HG03025 (cell line): ENCODE measurements at regions not wholly inside any gene's neighbourhood (a gene's known extent, or its start where the extent isn't known, plus 50 kb on each side); places are given as distances from the start of the nearest gene placed in this dataset.
"Not testable (repeated sequence)": the region's sequence is repeated elsewhere in the genome, so short reads cannot be mapped to it uniquely, and the experiment has no call there.

Experiments
- ATAC-seq: cut with Tn5 transposase; IDR thresholded peaks from one replicate; pipeline ENCODE4 v1.9.1; 2021; ENCODE audit warnings: mild to moderate bottlenecking, moderate library complexity; ENCODE audit not compliant: unreplicated experiment, low FRiP score

DNA sequence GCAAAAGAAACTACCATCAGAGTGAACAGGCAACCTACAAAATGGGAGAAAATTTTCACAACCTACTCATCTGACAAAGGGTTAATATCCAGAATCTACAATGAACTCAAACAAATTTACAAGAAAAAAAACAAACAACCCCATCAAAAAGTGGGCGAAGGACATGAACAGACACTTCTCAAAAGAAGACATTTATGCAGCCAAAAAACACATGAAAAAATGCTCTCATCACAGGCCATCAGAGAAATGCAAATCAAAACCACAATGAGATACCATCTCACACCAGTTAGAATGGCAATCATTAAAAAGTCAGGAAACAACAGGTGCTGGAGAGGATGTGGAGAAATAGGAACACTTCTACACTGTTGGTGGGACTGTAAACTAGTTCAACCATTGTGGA is 170.1 kb downstream of the MEX3B start:
- not testable (repeated sequence) for ATAC-seq

DNA sequence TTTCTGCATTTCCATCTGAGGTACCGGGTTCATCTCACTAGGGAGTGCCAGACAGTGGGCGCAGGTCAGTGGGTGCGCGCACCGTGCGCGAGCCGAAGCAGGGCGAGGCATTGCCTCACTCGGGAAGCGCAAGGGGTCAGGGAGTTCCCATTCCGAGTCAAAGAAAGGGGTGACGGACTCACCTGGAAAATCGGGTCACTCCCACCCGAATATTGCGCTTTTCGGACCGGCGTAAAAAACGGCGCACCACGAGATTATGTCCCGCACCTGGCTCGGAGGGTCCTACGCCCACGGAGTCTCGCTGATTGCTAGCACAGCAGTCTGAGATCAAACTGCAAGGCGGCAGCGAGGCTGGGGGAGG is 175.1 kb downstream of the MEX3B start:
- not testable (repeated sequence) for ATAC-seq

DNA sequence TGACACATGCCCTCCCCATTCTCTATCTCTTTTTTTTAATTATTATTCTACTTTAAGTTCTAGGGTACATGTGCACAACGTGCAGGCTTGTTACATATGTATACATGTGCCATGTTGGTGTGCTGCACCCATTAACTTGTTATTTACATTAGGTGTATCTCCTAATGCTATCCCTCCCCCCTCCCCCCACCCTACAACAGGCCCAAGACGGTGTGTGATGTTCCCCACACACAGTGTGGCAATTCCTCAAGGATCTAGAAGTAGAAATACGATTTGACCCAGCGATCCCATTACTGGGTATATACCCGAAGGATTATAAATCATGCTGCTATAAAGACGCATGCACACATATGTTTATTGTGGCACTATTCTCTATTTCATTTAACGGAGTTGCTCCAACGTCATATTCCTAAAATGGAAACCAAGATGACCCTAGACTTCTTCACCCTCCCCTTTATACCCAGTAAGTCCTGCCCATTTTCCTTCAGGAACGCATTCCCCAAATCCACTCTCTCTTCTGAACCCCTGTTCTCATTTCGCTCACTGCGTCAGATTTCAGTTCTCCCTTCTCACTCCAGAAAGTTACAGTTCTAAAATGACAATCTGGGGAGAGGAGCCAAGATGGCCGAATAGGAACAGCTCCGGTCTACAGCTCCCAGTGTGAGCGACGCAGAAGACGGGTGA is 175.6 kb downstream of the MEX3B start:
- ATAC-seq, result not testable (repeated sequence)

DNA sequence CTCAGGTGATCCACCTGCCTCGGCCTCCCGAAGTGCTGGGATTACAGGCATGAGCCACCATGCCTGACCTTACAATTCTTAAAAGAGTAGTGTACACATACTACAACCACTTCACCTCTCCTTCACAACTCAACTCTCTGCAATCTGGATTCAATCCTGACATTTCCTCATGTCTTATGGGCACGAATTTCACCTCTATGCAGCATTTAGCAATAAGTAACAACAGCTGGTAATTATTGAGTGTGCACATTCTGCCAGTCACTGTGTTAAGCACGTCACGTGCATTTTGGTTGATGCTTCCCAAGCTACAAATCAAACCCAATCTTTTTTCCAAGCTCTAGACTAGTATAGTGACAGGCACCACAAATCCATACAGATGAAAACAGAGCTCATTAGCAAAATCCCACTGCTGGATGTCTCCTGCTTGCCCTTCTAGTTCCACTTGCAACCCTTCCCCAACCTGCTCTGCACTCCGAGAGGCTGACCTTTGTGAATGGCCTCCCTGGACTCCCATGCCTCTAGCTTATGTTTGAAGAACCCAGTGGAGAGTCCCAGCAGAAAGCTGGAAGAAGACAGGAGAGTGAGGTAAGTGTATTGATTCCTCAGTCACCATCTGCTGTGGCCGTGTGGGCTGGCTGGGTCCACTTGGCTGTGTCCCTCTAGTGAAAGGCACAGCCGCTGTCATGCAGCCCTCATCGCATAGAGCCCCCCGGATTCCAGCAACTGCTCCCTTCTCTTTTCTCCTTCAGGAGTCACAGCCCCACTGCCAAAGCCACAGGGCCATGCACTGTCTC is 176.5 kb downstream of the MEX3B start:
- no peak for ATAC-seq

GRCh38 chr15:81865850-81866537 is 179.8 kb downstream of the MEX3B start:
- peak; percentile 99 for ATAC-seq

DNA sequence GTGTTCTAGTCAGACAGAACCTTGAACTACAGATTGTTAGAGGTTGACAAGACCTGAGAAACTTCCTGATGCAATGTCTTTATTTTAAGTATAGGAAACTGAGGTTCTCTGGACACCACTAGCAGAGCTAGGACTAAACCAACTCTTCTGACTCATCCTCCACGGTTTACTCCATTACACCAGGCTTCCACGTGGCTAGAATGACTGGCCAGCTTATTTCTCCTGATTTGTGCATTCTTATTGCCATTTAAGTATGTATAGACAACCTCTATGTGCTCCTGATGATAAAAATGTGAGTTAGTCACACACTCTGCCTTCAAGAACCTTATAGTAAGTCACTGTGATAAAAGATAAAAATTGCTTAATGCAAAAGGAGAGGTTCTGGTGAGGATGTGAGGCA is 182.7 kb downstream of the MEX3B start:
- ATAC-seq, result no peak

DNA sequence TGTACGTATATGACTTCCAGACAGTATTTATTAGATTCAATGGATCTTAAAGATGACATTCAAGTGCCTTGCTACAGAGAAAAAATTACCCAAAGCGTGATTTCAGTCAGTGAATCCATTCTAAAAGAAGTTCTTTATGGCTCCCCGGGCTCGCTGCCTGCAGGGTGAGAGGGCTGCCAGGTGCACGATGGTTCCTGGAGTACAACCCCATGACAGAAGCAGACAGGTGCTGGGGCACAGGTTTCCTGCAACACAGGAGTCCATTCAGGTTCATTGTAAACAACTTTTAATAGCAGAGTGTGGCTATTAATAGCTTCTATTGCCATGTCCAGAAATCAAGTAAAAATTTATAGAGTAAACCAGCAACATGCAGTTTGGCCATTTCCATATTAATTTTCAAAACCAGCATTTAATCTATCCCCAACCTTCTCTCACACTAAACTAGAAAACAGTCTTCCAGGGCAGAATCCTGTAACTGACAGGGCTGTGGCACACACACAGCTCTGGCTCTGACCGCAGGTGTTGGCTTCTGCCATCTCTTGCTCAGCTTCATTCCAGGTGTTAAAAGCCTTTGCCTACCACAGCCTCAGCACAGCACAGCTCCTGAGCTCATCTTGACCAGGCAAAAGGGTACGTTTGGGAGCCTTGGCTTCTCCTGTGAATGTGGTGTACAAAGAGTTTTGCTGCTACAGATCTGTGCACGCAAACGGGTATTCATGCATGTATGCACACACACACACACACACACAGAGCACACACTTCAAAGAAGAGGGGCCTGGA is 185.9 kb downstream of the MEX3B start:
- ATAC-seq, result no peak

- ATAC-seq, result no peak
Measured at GRCh38 chr15:81858586-81858985, 187.2 kb downstream of the MEX3B start.

DNA sequence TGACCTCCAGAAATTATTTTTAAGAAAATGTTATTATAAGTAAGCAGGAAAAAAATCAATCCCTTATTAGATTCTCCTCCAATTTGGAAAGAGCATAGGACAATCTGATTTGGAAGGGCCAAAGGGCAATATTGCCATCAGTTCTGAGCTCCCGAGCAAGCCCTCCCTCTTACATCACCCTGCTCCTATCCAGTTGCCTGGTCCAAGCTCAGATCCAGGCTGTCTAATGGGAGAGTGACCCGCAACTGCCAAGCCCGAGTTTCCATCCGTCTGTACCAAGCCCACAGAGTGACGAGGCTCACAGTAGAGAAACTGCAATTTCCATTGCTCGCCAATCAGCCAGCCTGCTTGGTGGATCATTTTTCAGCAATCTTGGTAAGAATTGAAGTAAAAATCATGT is 187.7 kb downstream of the MEX3B start:
- no peak for ATAC-seq

DNA sequence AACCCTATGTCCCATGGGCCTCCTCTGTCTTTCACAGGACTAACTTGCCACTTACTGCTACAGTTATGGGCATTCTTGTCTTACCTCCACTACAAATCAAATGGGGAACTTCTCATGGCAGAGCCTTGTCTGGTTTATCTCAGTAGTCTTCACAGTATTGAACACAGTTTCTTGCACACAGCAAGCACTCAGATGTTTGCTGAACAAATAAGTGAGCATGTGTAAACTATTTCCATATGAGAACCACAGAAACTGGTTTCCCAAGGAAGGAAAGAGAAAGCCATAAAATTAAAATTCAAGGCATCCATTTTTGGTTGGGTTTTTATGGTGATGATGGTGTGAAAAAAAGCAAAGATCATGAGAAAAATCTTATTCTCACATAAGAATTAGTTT is 189.2 kb downstream of the MEX3B start:
- ATAC-seq, result no peak

GRCh38 chr15:81856001-81856633 is 189.7 kb downstream of the MEX3B start:
- ATAC-seq, result no peak

DNA sequence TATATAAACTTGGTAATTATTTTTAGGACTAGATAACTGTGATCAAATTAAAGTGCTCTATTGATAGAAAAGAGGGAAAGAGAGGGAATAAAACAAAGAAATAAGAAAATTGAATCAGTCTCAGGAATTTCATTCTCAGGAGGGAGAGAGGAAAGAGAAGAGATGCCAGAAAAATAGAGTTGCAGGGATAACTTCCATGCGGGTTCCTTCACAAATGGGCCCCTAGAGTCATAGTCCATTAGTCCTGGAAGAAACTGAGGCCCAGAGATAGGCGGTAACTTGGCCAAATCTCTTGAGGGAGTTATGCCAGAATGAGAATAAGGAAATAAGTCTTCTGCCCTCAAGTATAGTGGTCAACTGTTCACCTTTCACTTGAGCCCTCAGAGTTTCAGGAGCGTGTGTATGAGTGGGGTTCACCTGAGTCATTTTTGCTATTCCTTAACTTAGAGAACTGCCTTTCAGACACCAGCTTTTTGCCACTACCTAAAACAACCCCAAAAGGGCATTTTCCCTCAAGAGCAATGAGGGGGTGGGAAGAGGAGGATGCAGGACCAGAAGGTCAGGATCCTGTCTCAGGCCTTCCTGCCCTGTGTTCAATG is 192.6 kb downstream of the MEX3B start:
- no peak for ATAC-seq

GRCh38 chr15:81852411-81853149 is 193.2 kb downstream of the MEX3B start:
- no peak for ATAC-seq

GRCh38 chr15:81851757-81852156 is 194.1 kb downstream of the MEX3B start:
- ATAC-seq, result no peak

GRCh38 chr15:81851325-81851724 is 194.5 kb downstream of the MEX3B start:
- ATAC-seq, result no peak

GRCh38 chr15:81849289-81849688 is 196.5 kb downstream of the MEX3B start:
- no peak for ATAC-seq

DNA sequence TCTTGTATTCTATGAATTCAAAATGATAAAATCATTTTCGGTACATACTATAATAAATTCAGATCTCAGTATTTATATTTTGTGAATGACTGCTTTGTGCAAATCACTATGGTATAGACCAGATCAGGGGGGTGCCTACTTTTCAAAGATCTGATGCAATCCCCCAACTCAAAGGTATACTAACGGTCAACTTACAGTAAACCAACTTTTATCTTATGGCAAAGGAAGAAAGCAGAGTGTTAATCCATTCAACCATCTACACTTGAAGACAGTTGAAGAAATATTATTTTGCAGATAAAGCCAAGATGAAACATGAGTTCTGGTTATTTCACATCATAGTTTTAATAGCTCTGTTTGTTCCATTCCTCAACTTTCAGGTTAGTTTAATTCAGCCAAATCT is 197.1 kb downstream of the MEX3B start:
- no peak for ATAC-seq

GRCh38 chr15:81843757-81844407 is 201.9 kb downstream of the MEX3B start:
- no peak for ATAC-seq

DNA sequence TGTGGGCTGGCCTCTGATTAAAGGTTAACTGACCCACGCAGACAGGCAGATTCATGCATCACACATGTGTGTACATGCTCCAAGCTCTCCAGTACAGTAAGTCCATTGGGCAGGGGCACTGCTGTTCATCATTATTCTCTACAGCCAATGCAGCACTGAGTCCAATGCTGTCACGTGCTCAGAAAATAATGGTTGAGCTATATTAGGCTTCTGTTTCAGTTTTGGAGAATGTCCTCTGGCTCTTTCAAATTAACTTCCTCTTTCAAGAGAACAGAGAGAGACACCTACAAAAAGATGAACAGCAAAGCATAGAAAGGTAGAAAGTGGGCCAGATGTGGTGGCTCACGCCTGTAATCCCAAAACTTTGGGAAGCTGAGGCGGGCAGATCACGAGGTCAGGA is 202.6 kb downstream of the MEX3B start:
- ATAC-seq, result peak; percentile 79
